Gastroesophageal sphincter (tissue), 3 donors: ENCODE measurements at regions not wholly inside any gene's neighbourhood (a gene's known extent, or its start where the extent isn't known, plus 50 kb on each side); places are given as distances from the start of the nearest gene placed in this dataset.

Source experiments
- EP300 ChIP-seq: sonication (generic); formaldehyde crosslinking; IDR thresholded peaks from one replicate; pipeline ENCODE4 v1.6.1; 2017; ENCODE audit warnings: antibody characterized with exemption, mild to moderate bottlenecking
- POLR2A ChIP-seq, 2 donors: fragments of 450-650 bp; IDR thresholded peaks; one replicate each; pipeline ENCODE4 v1.6.1; 2017; ENCODE audit warnings: antibody characterized with exemption in 2 of 2, mild to moderate bottlenecking in 2 of 2, moderate library complexity in 1 of 2
- POLR2AphosphoS5 ChIP-seq: sonication (generic); formaldehyde crosslinking; IDR thresholded peaks from one replicate; pipeline ENCODE4 v1.6.1; 2017; ENCODE audit warnings: antibody characterized with exemption
- TF ChIP-seq, protein P1 (sequence below), 4 experiments: fragments of 200-600 bp in 2 of 4; fragments of 450-650 bp in 2 of 4; sonication (generic) in 1 of 4; IDR thresholded peaks; one replicate each; pipeline ENCODE4 v1.5.1; 2017 to 2019; ENCODE audit warnings: antibody characterized with exemption in 4 of 4, mild to moderate bottlenecking in 2 of 4, moderate library complexity in 2 of 4

DNA sequence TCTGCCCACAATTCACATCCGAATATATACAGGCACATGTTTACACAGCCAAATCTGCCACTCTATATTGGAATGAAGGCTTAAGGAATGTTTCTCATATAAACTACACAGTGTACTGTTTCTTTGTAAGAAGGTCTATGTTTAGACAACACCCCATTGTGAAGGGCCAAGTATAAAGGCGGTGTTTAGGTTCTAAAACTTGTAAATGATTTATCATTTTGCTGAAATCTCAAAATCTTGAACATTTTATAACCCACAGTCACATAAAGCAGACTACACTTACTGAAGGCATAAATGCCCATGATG lies 94.0 kb downstream of the ZNF608 start:
- TF ChIP-seq, protein P1, sequence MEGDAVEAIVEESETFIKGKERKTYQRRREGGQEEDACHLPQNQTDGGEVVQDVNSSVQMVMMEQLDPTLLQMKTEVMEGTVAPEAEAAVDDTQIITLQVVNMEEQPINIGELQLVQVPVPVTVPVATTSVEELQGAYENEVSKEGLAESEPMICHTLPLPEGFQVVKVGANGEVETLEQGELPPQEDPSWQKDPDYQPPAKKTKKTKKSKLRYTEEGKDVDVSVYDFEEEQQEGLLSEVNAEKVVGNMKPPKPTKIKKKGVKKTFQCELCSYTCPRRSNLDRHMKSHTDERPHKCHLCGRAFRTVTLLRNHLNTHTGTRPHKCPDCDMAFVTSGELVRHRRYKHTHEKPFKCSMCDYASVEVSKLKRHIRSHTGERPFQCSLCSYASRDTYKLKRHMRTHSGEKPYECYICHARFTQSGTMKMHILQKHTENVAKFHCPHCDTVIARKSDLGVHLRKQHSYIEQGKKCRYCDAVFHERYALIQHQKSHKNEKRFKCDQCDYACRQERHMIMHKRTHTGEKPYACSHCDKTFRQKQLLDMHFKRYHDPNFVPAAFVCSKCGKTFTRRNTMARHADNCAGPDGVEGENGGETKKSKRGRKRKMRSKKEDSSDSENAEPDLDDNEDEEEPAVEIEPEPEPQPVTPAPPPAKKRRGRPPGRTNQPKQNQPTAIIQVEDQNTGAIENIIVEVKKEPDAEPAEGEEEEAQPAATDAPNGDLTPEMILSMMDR (IDR thresholded peaks at IDR 0.05) = no peak
- TF ChIP-seq POLR2AphosphoS5 (no peak), POLR2A (IDR thresholded peaks at IDR 0.05) (no peak), EP300 (no peak)
